ENCODE measurements at regions not wholly inside any gene's neighbourhood (a gene's known extent, or its start where the extent isn't known, plus 50 kb on each side); places are given as distances from the start of the nearest gene placed in this dataset.
"Not testable (repeated sequence)": the region's sequence is repeated elsewhere in the genome, so short reads cannot be mapped to it uniquely, and the experiment has no call there.

DNA sequence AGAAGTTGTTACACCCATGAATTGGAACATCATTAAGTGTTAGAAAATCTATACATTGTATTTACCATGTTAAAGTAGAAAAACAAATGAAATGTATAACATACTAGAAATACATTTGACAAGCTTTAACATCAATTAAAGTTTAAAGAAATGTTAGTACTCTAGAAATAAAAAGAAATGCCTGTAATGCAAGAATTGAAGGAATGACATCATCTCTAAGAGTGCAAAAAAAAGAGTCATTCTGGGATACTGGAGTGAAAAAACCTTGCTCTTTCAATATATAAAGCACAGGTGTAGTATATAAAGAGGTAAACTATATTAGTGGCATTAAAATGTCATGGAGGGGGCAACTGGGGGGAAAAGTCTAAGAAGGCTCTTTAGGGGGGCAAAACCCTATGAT, 210.8 kb upstream of the PLD5 start:
- DNase-seq (ENCODE audit: low spot score), result no peak

DNA sequence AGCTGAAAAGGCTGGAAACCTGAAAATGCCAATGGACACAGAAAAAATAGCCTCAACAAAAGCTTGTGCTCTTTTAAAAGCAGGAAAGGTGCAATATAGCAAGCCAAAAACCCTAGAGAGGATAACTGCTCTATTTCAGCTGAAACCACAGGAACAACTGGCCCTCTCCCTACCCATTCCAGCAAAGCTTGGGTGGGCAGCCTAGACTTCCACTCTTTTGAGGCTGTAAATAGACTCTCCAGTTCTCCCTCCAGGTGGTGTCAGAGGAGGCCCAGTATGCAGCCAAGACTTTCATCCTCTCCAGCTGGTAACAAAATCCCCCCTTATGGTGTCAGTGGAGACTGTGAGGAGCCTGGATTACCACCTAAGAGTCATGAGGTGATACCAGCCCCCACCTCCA, 206.9 kb upstream of the PLD5 start:
- no peak for DNase-seq (ENCODE audit: low spot score)

- no peak for DNase-seq (ENCODE audit: low spot score)
These were observed 204.2 kb upstream of the PLD5 start for GRCh38 chr1:242728696-242729095.

DNA sequence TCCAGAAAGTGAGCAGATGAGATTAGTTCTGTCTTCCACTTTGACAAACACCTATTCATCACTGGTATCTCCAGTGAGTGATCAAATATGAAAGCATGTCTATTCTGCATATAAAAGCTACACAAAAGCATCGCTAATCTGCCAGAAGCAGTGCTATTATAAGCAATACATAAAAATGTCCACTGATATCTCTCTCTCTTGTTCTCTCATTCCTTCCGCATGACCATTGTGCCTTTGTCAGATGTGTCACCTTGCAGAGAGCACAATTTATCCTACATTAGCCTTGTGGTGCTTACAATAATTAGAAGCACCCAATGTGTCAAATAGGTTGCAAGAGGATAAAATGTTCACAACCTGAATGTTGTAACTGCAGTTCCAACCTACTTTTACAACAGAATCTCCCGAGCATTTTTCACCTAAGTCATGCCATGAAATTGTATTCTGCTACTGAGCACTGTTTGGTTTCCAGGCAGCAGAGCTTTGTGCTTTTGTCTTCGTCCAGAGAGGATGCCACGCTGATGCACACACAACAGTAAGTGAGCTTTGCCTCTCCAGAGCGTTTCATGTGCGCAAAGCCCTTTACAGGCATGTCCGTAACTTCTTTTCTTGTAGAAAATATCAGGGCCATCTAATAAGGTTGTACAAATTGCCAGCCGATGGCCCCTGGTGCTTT, 198.7 kb upstream of the PLD5 start:
- no peak for DNase-seq (ENCODE audit: low spot score)

DNA sequence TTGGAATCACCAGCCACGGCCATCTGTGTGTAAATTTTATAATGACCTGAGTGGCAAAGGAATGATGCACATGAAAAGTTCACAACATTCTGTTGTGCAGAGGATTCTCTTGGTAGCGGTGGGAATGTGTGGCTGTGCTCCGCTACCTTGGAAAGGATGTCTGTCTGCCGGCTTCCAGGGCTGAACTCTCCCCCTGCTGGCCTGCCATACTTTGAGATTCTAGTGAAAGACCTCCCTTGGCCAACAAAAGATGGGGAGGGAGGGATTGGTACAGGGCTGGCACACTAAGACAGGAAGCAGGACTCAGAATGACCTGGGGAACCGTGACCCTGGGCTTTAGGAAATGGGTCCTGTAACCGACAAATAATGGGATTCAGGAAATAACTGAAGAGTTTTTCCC, 194.5 kb upstream of the PLD5 start:
- DNase-seq (ENCODE audit: low spot score), result no peak

- DNase-seq (ENCODE audit: low spot score), result no peak
These were observed 187.8 kb upstream of the PLD5 start for GRCh38 chr1:242712248-242712647.

GRCh38 chr1:242710847-242711246, 186.3 kb upstream of the PLD5 start:
- no peak for DNase-seq (ENCODE audit: low spot score)

GRCh38 chr1:242710286-242710685, 185.8 kb upstream of the PLD5 start:
- no peak for DNase-seq (ENCODE audit: low spot score)

DNA sequence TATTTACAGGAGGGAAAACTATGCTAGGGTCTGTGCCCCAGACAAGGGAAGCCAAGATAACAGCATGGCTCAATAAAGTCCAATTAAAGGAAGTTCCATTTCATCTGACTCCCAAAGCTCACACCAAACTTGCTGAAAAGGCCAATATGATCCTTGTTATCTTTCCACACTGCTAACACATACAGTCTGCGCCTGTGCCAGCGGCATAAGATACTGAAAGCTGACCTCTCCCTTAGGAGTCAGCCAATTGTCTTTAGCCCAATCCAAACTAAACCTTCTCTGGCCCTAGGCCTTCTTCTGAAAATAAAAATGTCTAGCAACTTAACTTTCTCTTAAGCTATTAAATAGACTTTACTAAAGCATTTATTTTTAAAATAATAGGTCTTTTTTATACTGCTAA, 179.0 kb upstream of the PLD5 start:
- no peak for DNase-seq (ENCODE audit: low spot score)

GRCh38 chr1:242692988-242693387, 168.5 kb upstream of the PLD5 start:
- no peak for DNase-seq (ENCODE audit: low spot score)

- no peak for DNase-seq (ENCODE audit: low spot score)
These were observed 167.1 kb upstream of the PLD5 start for GRCh38 chr1:242691610-242691945.

- no peak for DNase-seq (ENCODE audit: low spot score)
These were observed 166.5 kb upstream of the PLD5 start for GRCh38 chr1:242690849-242691609.

DNA sequence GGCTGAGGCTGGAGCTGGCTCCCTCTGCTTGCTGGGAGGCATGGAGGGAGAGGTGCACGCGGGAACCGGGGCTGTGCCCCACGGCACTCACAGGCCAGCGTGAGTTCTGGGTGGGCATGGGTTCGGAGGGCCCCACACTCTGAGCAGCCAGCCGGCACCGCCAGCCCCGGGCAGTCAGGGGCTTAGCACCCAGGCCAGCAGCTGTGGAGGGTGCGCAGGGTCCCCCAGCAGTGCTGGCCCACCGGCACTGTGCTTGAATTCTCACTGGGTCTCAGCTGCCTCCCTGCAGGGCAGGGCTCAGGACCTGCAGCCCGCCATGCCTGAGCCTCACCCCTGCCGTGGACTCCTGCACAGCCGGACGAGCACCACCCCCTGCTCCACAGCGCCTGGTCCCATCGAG, 164.9 kb upstream of the PLD5 start:
- DNase-seq (ENCODE audit: low spot score), result no peak

DNA sequence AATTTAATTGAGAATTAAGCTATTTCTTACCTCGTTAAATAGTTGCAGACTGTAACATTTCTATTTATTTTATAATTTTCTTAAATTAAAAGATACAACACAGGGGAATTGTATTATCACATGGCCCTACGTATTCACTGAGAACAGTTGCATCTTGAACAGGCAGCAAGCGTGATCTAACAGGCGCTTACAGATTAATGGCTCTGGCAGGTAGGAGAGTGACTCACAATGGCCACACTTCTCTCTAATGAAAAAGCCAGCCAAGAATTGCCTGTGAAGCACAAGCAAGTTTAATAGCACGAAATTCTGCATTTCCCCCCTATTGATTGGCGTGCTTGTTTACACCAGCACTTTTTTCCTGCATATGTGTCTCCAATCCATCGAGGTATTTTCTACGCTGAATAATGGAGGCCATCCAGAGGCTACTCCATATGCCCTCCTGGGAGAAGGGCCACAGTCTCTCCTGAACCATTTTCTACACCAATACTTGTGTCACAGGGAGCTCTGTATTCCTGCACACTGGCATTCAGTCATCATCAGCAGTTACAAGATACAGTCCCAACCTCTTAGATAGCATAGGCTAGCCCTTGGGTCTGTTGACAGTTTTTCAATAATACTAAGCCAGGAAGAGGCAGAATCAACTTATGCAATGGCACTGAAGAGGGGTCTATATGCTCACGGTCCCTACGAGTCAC, 150.6 kb upstream of the PLD5 start:
- DNase-seq (ENCODE audit: low spot score), result no peak

- DNase-seq (ENCODE audit: low spot score), result no peak
These were observed 149.2 kb upstream of the PLD5 start for GRCh38 chr1:242673652-242674051.

GRCh38 chr1:242673165-242673564, 148.7 kb upstream of the PLD5 start:
- DNase-seq (ENCODE audit: low spot score), result not testable (repeated sequence)

GRCh38 chr1:242670019-242670418, 145.5 kb upstream of the PLD5 start:
- DNase-seq (ENCODE audit: low spot score), result no peak

- DNase-seq (ENCODE audit: low spot score), result no peak
These were observed 138.4 kb upstream of the PLD5 start for GRCh38 chr1:242662886-242663285.

- DNase-seq (ENCODE audit: low spot score), result not testable (repeated sequence)
These were observed 129.3 kb upstream of the PLD5 start for GRCh38 chr1:242653772-242654171.

GRCh38 chr1:242651817-242652216, 127.3 kb upstream of the PLD5 start:
- DNase-seq (ENCODE audit: low spot score), result no peak

- no peak for DNase-seq (ENCODE audit: low spot score)
These were observed 117.0 kb upstream of the PLD5 start for GRCh38 chr1:242641461-242641860.

DNA sequence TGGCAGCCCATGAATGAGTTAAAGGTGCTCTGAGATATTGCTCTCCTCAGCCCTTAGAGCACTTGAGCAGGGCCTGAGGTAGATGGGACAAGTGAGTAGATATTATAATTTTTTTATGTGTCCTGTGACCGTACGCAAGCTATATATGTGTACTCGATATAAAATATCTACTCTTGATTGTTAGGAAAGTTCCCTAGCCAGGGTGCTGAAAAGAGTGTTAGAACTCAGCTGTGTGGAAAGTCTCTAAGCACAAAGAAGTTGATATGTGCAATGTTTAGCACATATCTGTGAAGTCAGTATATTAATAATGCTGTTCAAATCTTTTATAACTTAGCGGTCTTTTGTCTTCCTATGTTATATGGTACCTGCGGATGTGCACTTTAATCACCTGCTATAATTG, 114.6 kb upstream of the PLD5 start:
- DNase-seq (ENCODE audit: low spot score), result no peak

DNA sequence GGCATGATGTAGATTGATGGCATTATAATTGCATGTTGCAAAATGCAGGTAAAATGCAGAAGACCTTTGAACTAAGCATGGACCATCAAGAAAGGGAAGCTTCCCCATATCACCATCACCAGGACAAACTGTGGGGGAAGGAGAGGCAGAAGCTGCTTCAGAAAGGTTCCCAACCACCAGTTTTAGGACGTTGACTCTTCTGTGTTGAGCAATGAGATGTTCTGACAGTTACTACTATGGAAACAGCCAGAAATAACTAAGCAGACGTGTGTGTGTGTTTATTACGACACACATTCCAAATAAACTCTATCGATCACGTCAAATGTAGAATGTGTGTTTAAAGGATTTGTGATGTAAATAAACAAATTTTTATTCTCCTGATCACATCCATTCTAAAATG, 110.2 kb upstream of the PLD5 start:
- no peak for DNase-seq (ENCODE audit: low spot score)

All from mucosa of gallbladder (tissue), 1 donor.